ENCODE measurements at regions not wholly inside any gene's neighbourhood (a gene's known extent, or its start where the extent isn't known, plus 50 kb on each side); places are given as distances from the start of the nearest gene placed in this dataset.

GRCh38 chr12:105995961-105996431, 142.8 kb downstream of the NUAK1 start:
- no peak for DNase-seq

GRCh38 chr12:105998561-105998960, 140.2 kb downstream of the NUAK1 start:
- DNase-seq: no peak

DNA sequence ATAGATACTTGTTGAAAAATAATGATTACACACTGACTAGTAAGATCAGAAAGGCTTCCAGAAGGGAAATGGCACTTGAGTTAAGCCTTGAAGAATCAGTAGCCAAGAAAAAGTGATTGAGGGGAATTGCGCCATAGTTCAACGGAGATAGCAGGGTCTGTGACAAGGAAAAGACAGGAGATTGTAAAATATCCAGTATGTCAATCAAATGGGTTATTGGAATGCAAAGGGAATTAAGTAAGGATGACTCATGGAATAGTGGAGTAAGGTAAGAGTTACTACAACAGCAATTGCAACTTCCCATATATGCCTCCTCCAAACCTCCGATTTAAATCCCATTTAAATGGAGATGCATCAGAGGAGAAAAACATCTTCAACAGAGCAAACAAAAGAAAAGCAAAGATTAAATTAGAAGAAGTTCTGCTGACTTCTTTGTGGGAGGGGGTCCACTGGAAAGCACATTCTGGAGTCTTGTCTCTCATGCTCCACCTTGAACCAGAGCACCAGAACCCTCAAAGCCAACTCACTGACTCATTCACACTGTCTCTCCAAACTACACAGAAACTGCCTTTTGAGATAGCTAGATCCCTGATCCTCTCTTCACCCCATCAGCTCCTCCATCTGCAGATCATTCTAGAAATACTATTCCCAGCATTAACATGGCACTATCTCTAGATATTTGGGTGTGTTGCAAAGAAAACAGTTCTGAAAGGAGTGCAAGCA, 138.2 kb downstream of the NUAK1 start:
- no peak for DNase-seq

- no peak for DNase-seq
These were observed 137.5 kb downstream of the NUAK1 start for GRCh38 chr12:106001105-106001836.

GRCh38 chr12:106001837-106002218, 136.9 kb downstream of the NUAK1 start:
- no peak for DNase-seq

GRCh38 chr12:106003297-106003696, 135.5 kb downstream of the NUAK1 start:
- no peak for DNase-seq

DNA sequence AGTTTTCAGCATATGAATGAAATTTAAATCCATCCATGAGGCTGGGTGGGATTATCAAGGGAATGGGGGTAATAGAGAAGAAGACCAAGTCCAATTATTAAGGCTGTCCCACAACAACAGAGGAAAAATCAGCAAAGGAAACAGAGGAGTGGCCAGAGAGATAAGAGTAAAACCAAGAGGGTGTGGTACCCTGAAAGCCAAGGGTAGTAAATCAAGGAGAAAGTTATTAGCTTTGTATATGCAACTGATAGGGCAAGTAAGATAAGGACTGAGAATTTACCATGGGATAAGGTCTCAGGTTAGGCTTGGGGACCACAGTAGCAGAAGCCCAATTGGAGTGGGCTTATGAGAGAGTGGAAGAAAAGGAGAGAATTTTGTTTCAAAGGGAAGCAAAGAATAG, 134.5 kb downstream of the NUAK1 start:
- DNase-seq: no peak

GRCh38 chr12:106006382-106006781, 132.4 kb downstream of the NUAK1 start:
- DNase-seq: no peak

DNA sequence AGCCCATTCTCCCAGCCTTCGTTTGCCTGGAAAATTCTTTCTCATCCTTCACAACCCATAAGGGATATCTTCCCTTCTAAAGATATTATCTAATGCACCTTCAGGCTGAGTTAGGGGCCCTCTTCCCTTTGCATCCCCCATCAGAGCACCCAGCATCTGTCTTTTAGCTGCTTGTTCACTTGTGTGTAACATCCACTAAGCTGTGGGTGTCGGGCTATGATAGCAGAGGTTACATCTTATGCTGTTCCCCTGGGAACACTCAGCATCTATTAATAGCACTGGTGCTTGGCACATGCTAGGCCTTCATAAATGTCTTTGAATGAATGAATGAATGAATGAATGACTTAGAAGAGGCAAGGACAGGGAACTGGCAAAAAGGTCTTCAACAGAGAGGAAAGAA, 131.8 kb downstream of the NUAK1 start:
- DNase-seq: no peak

DNA sequence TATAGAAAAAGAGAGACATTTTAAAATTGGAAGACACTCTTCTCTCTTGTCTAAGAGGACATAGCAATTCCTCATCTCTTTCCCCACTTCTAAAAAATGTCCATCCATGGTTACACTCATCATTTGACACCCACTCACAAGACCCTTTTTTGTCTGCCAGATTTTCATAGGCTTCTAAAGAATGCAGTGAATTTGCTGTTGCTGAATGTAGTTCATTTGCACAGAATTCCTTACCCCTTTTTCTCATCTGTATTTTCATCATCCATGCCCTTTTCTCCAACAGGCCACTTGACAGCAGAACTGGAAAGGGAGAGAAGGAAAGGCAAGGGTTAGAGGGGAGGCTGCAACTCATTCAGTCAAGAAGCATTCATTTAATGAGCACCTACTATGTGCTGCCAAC, 128.0 kb downstream of the NUAK1 start:
- DNase-seq: no peak

Measured in right kidney (tissue), 1 donor.